H1 (cell line): ENCODE measurements at regions not wholly inside any gene's neighbourhood (a gene's known extent, or its start where the extent isn't known, plus 50 kb on each side); places are given as distances from the start of the nearest gene placed in this dataset.

ENCODE experiments used
- CTCF ChIA-PET: fragments of 300-600 bp; sonication (Branson Sonifier 250); formaldehyde crosslinking; loops from one replicate; lab custom pipeline; 2021; ENCODE audit not compliant: partially characterized antibody; lab: Charles Lee
- POLR2A ChIA-PET: fragments of 300-600 bp; sonication (Branson Sonifier 250); formaldehyde crosslinking; loops from one replicate; lab custom pipeline; 2021; ENCODE audit warnings: inconsistent platforms; ENCODE audit not compliant: partially characterized antibody; lab: Charles Lee
- DNase-seq, 2 experiments: peaks; one replicate each; pipeline versions ENCODE4 v3.0.0 to v3.0.0-alpha.2; 2010 to 2022; ENCODE audit warnings: low spot score in 2 of 2, low read depth in 1 of 2, mixed read lengths in 1 of 2
- FAIRE-seq: peaks from 2 replicates; lab custom pipeline; 2011; peaks lifted over from hg19 to GRCh38; lab: Jason Lieb, UNC
- H2AFZ ChIP-seq: 2 replicates; pipeline ENCODE4 v1.8.1; 2012; ENCODE audit warnings: low read length, inconsistent platforms
- H2AK5ac ChIP-seq: 2 replicates; pipeline ENCODE4 v1.6.1; 2013; ENCODE audit warnings: low read depth, low read length
- H2BK120ac ChIP-seq: replicated peaks from 2 replicates; pipeline ENCODE3; 2013; ENCODE audit warnings: low read depth, low read length, inconsistent platforms
- H2BK12ac ChIP-seq: 2 replicates; pipeline ENCODE4 v1.6.1; 2013; ENCODE audit warnings: low read depth, low read length
- H2BK15ac ChIP-seq: 2 replicates; pipeline ENCODE4 v1.6.1; 2013; ENCODE audit warnings: low read length
- H2BK20ac ChIP-seq: 2 replicates; pipeline ENCODE4 v1.6.1; 2013; ENCODE audit warnings: low read length
- H2BK5ac ChIP-seq: 2 replicates; pipeline ENCODE4 v1.6.1; 2013; ENCODE audit warnings: low read depth, low read length
- H3K14ac ChIP-seq: 2 replicates; pipeline ENCODE4 v1.6.1; 2013; ENCODE audit warnings: inconsistent platforms; ENCODE audit not compliant: insufficient read length
- H3K18ac ChIP-seq: 2 replicates; pipeline ENCODE4 v1.6.1; 2013; ENCODE audit warnings: low read length; ENCODE audit errors: extremely low read depth
- H3K23ac ChIP-seq: 2 replicates; pipeline ENCODE4 v1.6.1; 2013; ENCODE audit warnings: inconsistent platforms; ENCODE audit not compliant: insufficient read length
- H3K23me2 ChIP-seq: 2 replicates; pipeline ENCODE4 v1.6.1; 2013; ENCODE audit warnings: low read depth, low read length
- H3K27ac ChIP-seq: 2 replicates; pipeline ENCODE4 v1.6.1; 2011; ENCODE audit warnings: low read depth, low read length, inconsistent platforms
- H3K27me3 ChIP-seq, 4 experiments: replicated peaks in 1 of 4; 1 replicate in 1 of 4; 2 replicates in 3 of 4; pipeline versions ENCODE4 v1.6.1 to v1.8.1; 2011 to 2013; ENCODE audit warnings: low read length in 3 of 4, mild to moderate bottlenecking in 3 of 4, inconsistent platforms in 2 of 4, mixed read lengths in 2 of 4, moderate library complexity in 1 of 4; ENCODE audit not compliant: control insufficient read depth in 3 of 4, insufficient read depth in 3 of 4; ENCODE audit errors: extremely low read depth in 1 of 4
- H3K36me3 ChIP-seq, 4 experiments: 2 replicates each; pipeline versions ENCODE4 v1.6.1 to v1.8.1; 2011 to 2013; ENCODE audit warnings: mild to moderate bottlenecking in 4 of 4, low read length in 3 of 4, moderate library complexity in 2 of 4, control low read depth in 1 of 4, inconsistent platforms in 1 of 4; ENCODE audit not compliant: insufficient read depth in 4 of 4, control insufficient read depth in 2 of 4
- H3K4ac ChIP-seq: replicated peaks from 2 replicates; pipeline ENCODE3; 2013; ENCODE audit warnings: low read length, low read depth, mixed read lengths, inconsistent platforms; ENCODE audit not compliant: insufficient read length
- H3K4me1 ChIP-seq, 4 experiments: replicated peaks in 1 of 4; 1 replicate in 1 of 4; 2 replicates in 3 of 4; pipeline versions ENCODE4 v1.6.1 to v1.8.1; 2011 to 2013; ENCODE audit warnings: low read length in 3 of 4, inconsistent platforms in 2 of 4, mixed read lengths in 1 of 4; ENCODE audit not compliant: insufficient read depth in 4 of 4, control insufficient read depth in 3 of 4
- H3K4me2 ChIP-seq, 2 experiments: 2 replicates each; pipeline versions ENCODE4 v1.6.1 to v1.8.1; 2011 to 2013; ENCODE audit warnings: low read depth in 2 of 2, low read length in 2 of 2, control low read depth in 1 of 2, inconsistent platforms in 1 of 2, mild to moderate bottlenecking in 1 of 2; ENCODE audit not compliant: insufficient read depth in 1 of 2
- H3K4me3 ChIP-seq, 4 experiments: fragments of 200-600, 300-600 bp in 1 of 4; sonication (generic), shearing (Covaris generic), sonication (Bioruptor Twin) in 1 of 4; 2 replicates each; pipeline versions ENCODE4 v1.5.1 to v1.8.1; 2011 to 2016; ENCODE audit warnings: low read length in 4 of 4, low read depth in 3 of 4, control low read depth in 2 of 4, inconsistent platforms in 2 of 4, mild to moderate bottlenecking in 2 of 4, mixed read lengths in 1 of 4, moderate library complexity in 1 of 4; ENCODE audit not compliant: insufficient read depth in 2 of 4; ENCODE audit errors: extremely low read depth in 1 of 4
- H3K56ac ChIP-seq: replicated peaks from 2 replicates; pipeline ENCODE3; 2013; ENCODE audit warnings: low read depth, mild to moderate bottlenecking, mixed read lengths, low read length, inconsistent platforms; ENCODE audit not compliant: insufficient read length
- H3K79me1 ChIP-seq: 2 replicates; pipeline ENCODE4 v1.6.1; 2013; ENCODE audit warnings: low read depth, low read length, control low read depth
- H3K79me2 ChIP-seq, 2 experiments: 2 replicates each; pipeline versions ENCODE4 v1.6.1 to v1.8.1; 2012 to 2013; ENCODE audit warnings: low read length in 2 of 2, mild to moderate bottlenecking in 2 of 2, inconsistent platforms in 1 of 2; ENCODE audit not compliant: insufficient read depth in 2 of 2, control insufficient read depth in 1 of 2
- H3K9ac ChIP-seq, 4 experiments: replicated peaks in 1 of 4; 1 replicate in 1 of 4; 2 replicates in 3 of 4; pipeline versions ENCODE4 v1.6.1 to v1.8.1; 2011 to 2013; ENCODE audit warnings: low read depth in 3 of 4, low read length in 3 of 4, control low read depth in 2 of 4, mild to moderate bottlenecking in 2 of 4, moderate library complexity in 2 of 4, inconsistent platforms in 1 of 4; ENCODE audit errors: extremely low read depth in 1 of 4
- H3K9me3 ChIP-seq, 2 experiments: 2 replicates each; pipeline versions ENCODE4 v1.6.1 to v1.8.1; 2012 to 2013; ENCODE audit warnings: mild to moderate bottlenecking in 2 of 2, moderate library complexity in 2 of 2, control low read depth in 1 of 2, inconsistent platforms in 1 of 2, low read depth in 1 of 2, low read length in 1 of 2, mixed read lengths in 1 of 2; ENCODE audit not compliant: insufficient read depth in 2 of 2
- H4K20me1 ChIP-seq, 2 experiments: replicated peaks in 1 of 2; 2 replicates each; pipeline versions ENCODE3 to v1.8.1; 2011 to 2013; ENCODE audit warnings: inconsistent platforms in 2 of 2, low read length in 2 of 2, mild to moderate bottlenecking in 1 of 2; ENCODE audit not compliant: insufficient read depth in 2 of 2, control insufficient read depth in 1 of 2
- H4K5ac ChIP-seq: 2 replicates; pipeline ENCODE4 v1.6.1; 2013; ENCODE audit warnings: low read length, low read depth, mixed read lengths, inconsistent platforms; ENCODE audit not compliant: insufficient read length
- H4K8ac ChIP-seq: 2 replicates; pipeline ENCODE4 v1.8.0; 2013; ENCODE audit warnings: mild to moderate bottlenecking, moderate library complexity, low read length, inconsistent platforms; ENCODE audit not compliant: insufficient read depth; ENCODE audit errors: extremely low read depth
- H4K91ac ChIP-seq: replicated peaks from 2 replicates; pipeline ENCODE3; 2013; ENCODE audit warnings: low read length, mixed read lengths, inconsistent platforms; ENCODE audit not compliant: insufficient read length
- RBBP5 ChIP-seq: IDR thresholded peaks from 2 replicates; pipeline ENCODE4 v1.7.1; 2012; ENCODE audit warnings: low read depth, mild to moderate bottlenecking, inconsistent platforms, low read length, moderate library complexity, borderline replicate concordance
- RNF2 ChIP-seq: fragments of 200-900, 300-1000 bp; sonication (generic); IDR thresholded peaks from 2 replicates; pipeline ENCODE4 v1.7.1; 2016; ENCODE audit warnings: borderline replicate concordance, low read depth, mild to moderate bottlenecking, antibody characterized with exemption, low read length; ENCODE audit not compliant: poor library complexity, severe bottlenecking; ENCODE audit errors: missing control alignments
- WGBS, 2 experiments: shearing (Covaris generic) in 1 of 2; methylation state at CpG; one replicate each; pipeline versions ENCODE4 v1.1.6 to v1.1.7; 2013 to 2015; ENCODE audit warnings: low lambda C conversion rate in 2 of 2, mixed read lengths in 2 of 2, inconsistent platforms in 1 of 2, low coverage in 1 of 2, missing lambda C conversion rate in 1 of 2; ENCODE audit not compliant: insufficient replicate concordance in 2 of 2, insufficient coverage in 1 of 2, insufficient read length in 1 of 2; ENCODE audit errors: extremely low coverage in 1 of 2, missing lambda C conversion rate in 1 of 2; 5-methylcytosine and 5-hydroxymethylcytosine counted together

GRCh38 chr4:156248917-156249316, 295.3 kb upstream of the CTSO start:
- Histone ChIP-seq H3K79me1 (no peaks in the 10 kb centered on the region), H2AFZ (no peak overlapping the region), H3K23ac (no peak overlapping the region), H3K56ac (no peak overlapping the region), H3K27me3 (no peaks in the 10 kb centered on the region), H3K9me3 (no peaks in the 10 kb centered on the region), H3K23me2 (no peaks in the 10 kb centered on the region), H3K4me3 (no peak overlapping the region), H3K14ac (no peak overlapping the region), H4K5ac (no peak overlapping the region), H4K91ac (no peak overlapping the region), H3K4me1 (no peaks in the 10 kb centered on the region), H2BK20ac (no peak overlapping the region), H3K4ac (no peak overlapping the region), H2BK15ac (no peak overlapping the region), H3K18ac (no peak overlapping the region), H3K79me2 (no peaks in the 10 kb centered on the region), H2BK120ac (no peak overlapping the region), H3K27ac (no peak overlapping the region), H3K36me3 (no peaks in the 10 kb centered on the region), H2AK5ac (no peak overlapping the region), H2BK5ac (no peak overlapping the region), H3K4me2 (no peak overlapping the region), H2BK12ac (no peak overlapping the region), H4K8ac (no peak overlapping the region), H4K20me1 (no peaks in the 10 kb centered on the region), H3K9ac (no peak overlapping the region)
- DNase-seq (no peak), FAIRE-seq (no peak)
- CTCF ChIA-PET: no interaction called here
- WGBS, 2 experiments: 90% methylated on average over 3 of the region's 3 CpGs; no CpG with 5 or more reads in 1 of the 2 experiments
- POLR2A ChIA-PET: no interaction called here
- no peak for TF ChIP-seq RNF2
- no peak for TF ChIP-seq RBBP5
